ENCODE measurements at regions not wholly inside any gene's neighbourhood (a gene's known extent, or its start where the extent isn't known, plus 50 kb on each side); places are given as distances from the start of the nearest gene placed in this dataset.

DNA sequence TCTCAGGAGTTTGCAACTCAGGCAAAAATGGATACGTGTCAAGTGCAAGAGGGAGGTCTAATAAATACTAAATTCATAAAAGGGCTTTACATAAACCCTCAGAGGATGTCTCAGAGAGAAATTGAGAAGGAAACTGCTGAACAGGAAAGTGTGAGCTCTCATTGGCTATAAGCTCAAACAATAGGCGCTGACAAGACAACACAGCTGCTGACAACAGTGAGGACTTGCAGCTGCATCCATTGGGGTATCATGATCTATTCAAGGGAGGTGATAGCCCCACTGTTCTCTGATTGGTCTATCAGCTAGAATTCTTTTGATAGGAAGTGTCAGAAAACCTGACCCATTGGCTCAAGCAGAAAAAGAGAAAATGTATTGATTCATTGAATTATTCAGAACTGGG lies 187.2 kb downstream of the CBLN1 start:
- TF ChIP-seq SIN3A (IDR thresholded peaks at IDR 0.05; ENCODE audit: borderline replicate concordance, insufficient read depth, low read depth, low read length) (no peak), POLR2AphosphoS5 (IDR thresholded peaks at IDR 0.05; ENCODE audit: low read depth, low read length) (no peak)
- TF ChIP-seq, protein P1, sequence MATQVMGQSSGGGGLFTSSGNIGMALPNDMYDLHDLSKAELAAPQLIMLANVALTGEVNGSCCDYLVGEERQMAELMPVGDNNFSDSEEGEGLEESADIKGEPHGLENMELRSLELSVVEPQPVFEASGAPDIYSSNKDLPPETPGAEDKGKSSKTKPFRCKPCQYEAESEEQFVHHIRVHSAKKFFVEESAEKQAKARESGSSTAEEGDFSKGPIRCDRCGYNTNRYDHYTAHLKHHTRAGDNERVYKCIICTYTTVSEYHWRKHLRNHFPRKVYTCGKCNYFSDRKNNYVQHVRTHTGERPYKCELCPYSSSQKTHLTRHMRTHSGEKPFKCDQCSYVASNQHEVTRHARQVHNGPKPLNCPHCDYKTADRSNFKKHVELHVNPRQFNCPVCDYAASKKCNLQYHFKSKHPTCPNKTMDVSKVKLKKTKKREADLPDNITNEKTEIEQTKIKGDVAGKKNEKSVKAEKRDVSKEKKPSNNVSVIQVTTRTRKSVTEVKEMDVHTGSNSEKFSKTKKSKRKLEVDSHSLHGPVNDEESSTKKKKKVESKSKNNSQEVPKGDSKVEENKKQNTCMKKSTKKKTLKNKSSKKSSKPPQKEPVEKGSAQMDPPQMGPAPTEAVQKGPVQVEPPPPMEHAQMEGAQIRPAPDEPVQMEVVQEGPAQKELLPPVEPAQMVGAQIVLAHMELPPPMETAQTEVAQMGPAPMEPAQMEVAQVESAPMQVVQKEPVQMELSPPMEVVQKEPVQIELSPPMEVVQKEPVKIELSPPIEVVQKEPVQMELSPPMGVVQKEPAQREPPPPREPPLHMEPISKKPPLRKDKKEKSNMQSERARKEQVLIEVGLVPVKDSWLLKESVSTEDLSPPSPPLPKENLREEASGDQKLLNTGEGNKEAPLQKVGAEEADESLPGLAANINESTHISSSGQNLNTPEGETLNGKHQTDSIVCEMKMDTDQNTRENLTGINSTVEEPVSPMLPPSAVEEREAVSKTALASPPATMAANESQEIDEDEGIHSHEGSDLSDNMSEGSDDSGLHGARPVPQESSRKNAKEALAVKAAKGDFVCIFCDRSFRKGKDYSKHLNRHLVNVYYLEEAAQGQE (IDR thresholded peaks at IDR 0.05; ENCODE audit: insufficient read depth in 1 of 2, low read depth in 2 of 2, low read length in 1 of 2): no peak
- no TSS peak for BruUV-seq (replicated peaks)
- H3K4me1 ChIP-seq (ENCODE audit: control insufficient read depth, insufficient read depth, low read length): no peaks in the 10 kb centered on the region
- intact Hi-C loops (cut with micrococcal nuclease; ENCODE audit: unreplicated experiment): no loop called here
- CTCF ChIA-PET: no interaction called here
- no peak overlapping the region for H3K27ac ChIP-seq (ENCODE audit: low read length)
- H3K4me3 ChIP-seq (ENCODE audit: low read depth in 2 of 2, low read length in 2 of 2): no peak overlapping the region
- in situ Hi-C loops (cut with HindIII; ENCODE audit: low pct_unique_long_range_greater_than_20kb, low sequenced_read_pairs): no loop called here
- ATAC-seq (no peak), DNase-seq (ENCODE audit: low read depth, low spot score) (no peak)
- POLR2A ChIA-PET: no interaction called here
- no peaks in the 10 kb centered on the region for H3K9me3 ChIP-seq (ENCODE audit: control insufficient read depth, insufficient read depth, low read depth, low read length)
- no peaks in the 10 kb centered on the region for H3K36me3 ChIP-seq (ENCODE audit: control insufficient read depth, insufficient read depth, low read length)
- no peaks in the 10 kb centered on the region for H3K27me3 ChIP-seq (ENCODE audit: control insufficient read depth, insufficient read depth, low read length)

DNA sequence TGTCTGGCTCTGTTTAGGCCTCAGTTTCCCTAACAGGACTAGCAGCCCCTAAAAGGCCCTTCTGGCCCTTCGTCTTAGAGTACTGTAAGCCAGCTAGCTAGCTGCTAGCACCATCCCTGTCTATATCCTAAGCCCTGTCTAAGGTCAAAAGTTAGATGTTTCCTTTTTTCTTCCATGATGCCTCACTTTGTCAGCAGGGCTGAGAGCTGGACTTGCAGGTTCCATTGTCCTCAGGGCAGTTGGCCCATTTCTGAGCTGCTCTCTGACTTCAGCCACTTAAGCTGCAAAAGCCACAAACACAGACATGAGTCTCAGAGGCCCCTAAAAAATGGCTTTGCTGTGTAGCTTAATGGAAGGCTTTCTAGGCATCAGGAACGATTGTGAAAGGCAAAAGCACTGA lies 187.7 kb downstream of the CBLN1 start:
- H3K9me3 ChIP-seq (ENCODE audit: control insufficient read depth, insufficient read depth, low read depth, low read length): no peaks in the 10 kb centered on the region
- no peaks in the 10 kb centered on the region for H3K36me3 ChIP-seq (ENCODE audit: control insufficient read depth, insufficient read depth, low read length)
- no peak overlapping the region for H3K27ac ChIP-seq (ENCODE audit: low read length)
- intact Hi-C loops (cut with micrococcal nuclease; ENCODE audit: unreplicated experiment): no loop called here
- no peaks in the 10 kb centered on the region for H3K27me3 ChIP-seq (ENCODE audit: control insufficient read depth, insufficient read depth, low read length)
- ATAC-seq (no peak), DNase-seq (ENCODE audit: low read depth, low spot score) (no peak)
- no peak overlapping the region for H3K4me3 ChIP-seq (ENCODE audit: low read depth in 2 of 2, low read length in 2 of 2)
- POLR2A ChIA-PET: no interaction called here
- CTCF ChIA-PET: no interaction called here
- in situ Hi-C loops (cut with HindIII; ENCODE audit: low pct_unique_long_range_greater_than_20kb, low sequenced_read_pairs): no loop called here
- no TSS peak for BruUV-seq (replicated peaks)
- TF ChIP-seq, protein P1 (IDR thresholded peaks at IDR 0.05; ENCODE audit: insufficient read depth in 1 of 2, low read depth in 2 of 2, low read length in 1 of 2): no peak
- TF ChIP-seq, protein P2, sequence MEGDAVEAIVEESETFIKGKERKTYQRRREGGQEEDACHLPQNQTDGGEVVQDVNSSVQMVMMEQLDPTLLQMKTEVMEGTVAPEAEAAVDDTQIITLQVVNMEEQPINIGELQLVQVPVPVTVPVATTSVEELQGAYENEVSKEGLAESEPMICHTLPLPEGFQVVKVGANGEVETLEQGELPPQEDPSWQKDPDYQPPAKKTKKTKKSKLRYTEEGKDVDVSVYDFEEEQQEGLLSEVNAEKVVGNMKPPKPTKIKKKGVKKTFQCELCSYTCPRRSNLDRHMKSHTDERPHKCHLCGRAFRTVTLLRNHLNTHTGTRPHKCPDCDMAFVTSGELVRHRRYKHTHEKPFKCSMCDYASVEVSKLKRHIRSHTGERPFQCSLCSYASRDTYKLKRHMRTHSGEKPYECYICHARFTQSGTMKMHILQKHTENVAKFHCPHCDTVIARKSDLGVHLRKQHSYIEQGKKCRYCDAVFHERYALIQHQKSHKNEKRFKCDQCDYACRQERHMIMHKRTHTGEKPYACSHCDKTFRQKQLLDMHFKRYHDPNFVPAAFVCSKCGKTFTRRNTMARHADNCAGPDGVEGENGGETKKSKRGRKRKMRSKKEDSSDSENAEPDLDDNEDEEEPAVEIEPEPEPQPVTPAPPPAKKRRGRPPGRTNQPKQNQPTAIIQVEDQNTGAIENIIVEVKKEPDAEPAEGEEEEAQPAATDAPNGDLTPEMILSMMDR (IDR thresholded peaks at IDR 0.05): no peak
- TF ChIP-seq SIN3A (IDR thresholded peaks at IDR 0.05; ENCODE audit: borderline replicate concordance, insufficient read depth, low read depth, low read length) (no peak), POLR2AphosphoS5 (IDR thresholded peaks at IDR 0.05; ENCODE audit: low read depth, low read length) (no peak)
- H3K4me1 ChIP-seq (ENCODE audit: control insufficient read depth, insufficient read depth, low read length): no peaks in the 10 kb centered on the region

All from Panc1 (cell line).